ENCODE measurements at regions not wholly inside any gene's neighbourhood (a gene's known extent, or its start where the extent isn't known, plus 50 kb on each side); places are given as distances from the start of the nearest gene placed in this dataset.

GRCh38 chr10:89904755-89905154, 203.4 kb downstream of the KIF20B start:
- Mint-ChIP-seq H3K4me3 (no peak overlapping the region), H3K36me3 (ENCODE audit: low read depth) (no peaks in the 10 kb centered on the region), H3K9me3 (no peaks in the 10 kb centered on the region), H3K27me3 (peaks cover 5% of the 10 kb centered on the region), H3K27ac (no peak overlapping the region), H3K4me1 (peaks cover 2% of the 10 kb centered on the region)
- DNase-seq (no peak), ATAC-seq (no peak)

GRCh38 chr10:89909752-89910151, 208.4 kb downstream of the KIF20B start:
- Mint-ChIP-seq H3K4me3 (no peak overlapping the region), H3K9me3 (no peaks in the 10 kb centered on the region), H3K27ac (no peak overlapping the region), H3K36me3 (ENCODE audit: low read depth) (no peaks in the 10 kb centered on the region), H3K4me1 (no peaks in the 10 kb centered on the region), H3K27me3 (peaks cover 4% of the 10 kb centered on the region)
- ATAC-seq (no peak), DNase-seq (no peak)

GRCh38 chr10:89915021-89915420, 213.6 kb downstream of the KIF20B start:
- Mint-ChIP-seq H3K9me3 (no peaks in the 10 kb centered on the region), H3K36me3 (ENCODE audit: low read depth) (no peaks in the 10 kb centered on the region), H3K27ac (no peak overlapping the region), H3K27me3 (peaks cover 4% of the 10 kb centered on the region), H3K4me1 (no peaks in the 10 kb centered on the region), H3K4me3 (no peak overlapping the region)
- no peak for DNase-seq
- no peak for ATAC-seq

GRCh38 chr10:89915968-89916367, 214.6 kb downstream of the KIF20B start:
- DNase-seq, result no peak
- Mint-ChIP-seq H3K27ac (no peak overlapping the region), H3K27me3 (peaks cover 4% of the 10 kb centered on the region), H3K4me1 (no peaks in the 10 kb centered on the region), H3K9me3 (no peaks in the 10 kb centered on the region), H3K36me3 (ENCODE audit: low read depth) (no peaks in the 10 kb centered on the region), H3K4me3 (no peak overlapping the region)
- ATAC-seq, result no peak

- Mint-ChIP-seq H3K4me1 (no peaks in the 10 kb centered on the region), H3K27me3 (peaks cover 4% of the 10 kb centered on the region), H3K4me3 (no peak overlapping the region), H3K9me3 (no peaks in the 10 kb centered on the region), H3K36me3 (ENCODE audit: low read depth) (no peaks in the 10 kb centered on the region), H3K27ac (no peak overlapping the region)
- no peak for ATAC-seq
- DNase-seq, result no peak
Measured at GRCh38 chr10:89916468-89917215, 215.3 kb downstream of the KIF20B start.

GRCh38 chr10:89921403-89921802, 220.0 kb downstream of the KIF20B start:
- ATAC-seq (no peak), DNase-seq (no peak)
- peaks cover 2% of the 10 kb centered on the region for H3K27me3 Mint-ChIP-seq
- H3K4me3 Mint-ChIP-seq, result no peak overlapping the region
- H3K4me1 Mint-ChIP-seq, result no peaks in the 10 kb centered on the region
- H3K36me3 Mint-ChIP-seq (ENCODE audit: low read depth), result no peaks in the 10 kb centered on the region
- no peak overlapping the region for H3K27ac Mint-ChIP-seq
- H3K9me3 Mint-ChIP-seq, result no peaks in the 10 kb centered on the region

- no peak overlapping the region for H3K27ac Mint-ChIP-seq
- no peak for ATAC-seq
Measured at GRCh38 chr10:89923661-89924060, 222.3 kb downstream of the KIF20B start.

GRCh38 chr10:89924261-89924660, 222.9 kb downstream of the KIF20B start:
- ATAC-seq (no peak), DNase-seq (no peak)
- Mint-ChIP-seq H3K27ac (no peak overlapping the region), H3K4me1 (no peaks in the 10 kb centered on the region), H3K9me3 (no peaks in the 10 kb centered on the region), H3K4me3 (no peak overlapping the region), H3K36me3 (ENCODE audit: low read depth) (no peaks in the 10 kb centered on the region), H3K27me3 (no peaks in the 10 kb centered on the region)

More at GRCh38 chr10:89923661-89924060, 222.3 kb downstream of the KIF20B start:
- Mint-ChIP-seq H3K27me3 (no peaks in the 10 kb centered on the region), H3K4me3 (no peak overlapping the region), H3K4me1 (no peaks in the 10 kb centered on the region), H3K9me3 (no peaks in the 10 kb centered on the region), H3K36me3 (ENCODE audit: low read depth) (no peaks in the 10 kb centered on the region)
- no peak for DNase-seq

- no peaks in the 10 kb centered on the region for H3K9me3 Mint-ChIP-seq
Measured at GRCh38 chr10:89926736-89927135, 225.3 kb downstream of the KIF20B start.

GRCh38 chr10:89929282-89930026, 228.1 kb downstream of the KIF20B start:
- Mint-ChIP-seq H3K27ac (no peak overlapping the region), H3K27me3 (no peaks in the 10 kb centered on the region), H3K4me1 (no peaks in the 10 kb centered on the region), H3K4me3 (no peak overlapping the region), H3K36me3 (ENCODE audit: low read depth) (no peaks in the 10 kb centered on the region), H3K9me3 (no peaks in the 10 kb centered on the region)
- ATAC-seq (no peak), DNase-seq (no peak)

More at GRCh38 chr10:89926736-89927135, 225.3 kb downstream of the KIF20B start:
- Mint-ChIP-seq H3K4me3 (no peak overlapping the region), H3K36me3 (ENCODE audit: low read depth) (no peaks in the 10 kb centered on the region), H3K27me3 (no peaks in the 10 kb centered on the region), H3K27ac (no peak overlapping the region), H3K4me1 (no peaks in the 10 kb centered on the region)
- no peak for ATAC-seq
- DNase-seq, result no peak

GRCh38 chr10:89937494-89937893, 236.1 kb downstream of the KIF20B start:
- Mint-ChIP-seq H3K27ac (no peak overlapping the region), H3K4me3 (no peak overlapping the region), H3K4me1 (no peaks in the 10 kb centered on the region), H3K27me3 (peaks cover 6% of the 10 kb centered on the region), H3K9me3 (peaks cover 4% of the 10 kb centered on the region), H3K36me3 (ENCODE audit: low read depth) (no peaks in the 10 kb centered on the region)
- DNase-seq (no peak), ATAC-seq (no peak)

GRCh38 chr10:89940076-89940475, 238.7 kb downstream of the KIF20B start:
- Mint-ChIP-seq H3K4me1 (no peaks in the 10 kb centered on the region), H3K4me3 (no peak overlapping the region), H3K9me3 (peaks cover 4% of the 10 kb centered on the region), H3K36me3 (ENCODE audit: low read depth) (no peaks in the 10 kb centered on the region), H3K27me3 (peaks cover 6% of the 10 kb centered on the region), H3K27ac (no peak overlapping the region)
- ATAC-seq (no peak), DNase-seq (no peak)

- no peak for DNase-seq
- Mint-ChIP-seq H3K36me3 (ENCODE audit: low read depth) (no peaks in the 10 kb centered on the region), H3K4me1 (peaks cover 7% of the 10 kb centered on the region), H3K27me3 (no peaks in the 10 kb centered on the region), H3K4me3 (no peak overlapping the region), H3K27ac (no peak overlapping the region), H3K9me3 (no peaks in the 10 kb centered on the region)
- no peak for ATAC-seq
Measured at GRCh38 chr10:89942217-89942616, 240.8 kb downstream of the KIF20B start.

- DNase-seq (no peak), ATAC-seq (no peak)
- Mint-ChIP-seq H3K9me3 (no peaks in the 10 kb centered on the region), H3K4me3 (no peak overlapping the region), H3K27me3 (no peaks in the 10 kb centered on the region), H3K36me3 (ENCODE audit: low read depth) (no peaks in the 10 kb centered on the region), H3K27ac (no peak overlapping the region), H3K4me1 (peaks cover 7% of the 10 kb centered on the region)
Measured at GRCh38 chr10:89944138-89944537, 242.7 kb downstream of the KIF20B start.

GRCh38 chr10:89946106-89946505, 244.7 kb downstream of the KIF20B start:
- H3K36me3 Mint-ChIP-seq (ENCODE audit: low read depth), result no peaks in the 10 kb centered on the region
- DNase-seq, result no peak
- H3K4me3 Mint-ChIP-seq, result no peak overlapping the region
- peaks cover 7% of the 10 kb centered on the region for H3K4me1 Mint-ChIP-seq
- no peaks in the 10 kb centered on the region for H3K9me3 Mint-ChIP-seq
- no peak overlapping the region for H3K27ac Mint-ChIP-seq
- ATAC-seq, result no peak
- H3K27me3 Mint-ChIP-seq, result no peaks in the 10 kb centered on the region

Data from activated naive CD8-positive, alpha-beta T cell treated with anti-CD3 and anti-CD28 coated beads, Interleukin-2, amount 50 U/mL, for 24 hours (primary cell).